Calu3 (cell line): ENCODE measurements at regions not wholly inside any gene's neighbourhood (a gene's known extent, or its start where the extent isn't known, plus 50 kb on each side); places are given as distances from the start of the nearest gene placed in this dataset.
A peak's percentile ranks its signal among the peaks of the same experiment; 100 is the strongest.

Experiments
- BruUV-seq: library from RNA; stranded (reverse); fragments of 400-500 nt; replicated peaks from 2 replicates; lab custom pipeline; 2021; lab: Mats Ljungman, UMichigan
- CTCF ChIA-PET: fragments of 300-600 bp; sonication (Branson Sonifier 250); formaldehyde crosslinking; loops from one replicate; lab custom pipeline; 2022; ENCODE audit warnings: antibody characterized with exemption; lab: Charles Lee
- DNase-seq: peaks from one replicate; pipeline ENCODE4 v3.0.0; 2022
- H3K27ac Mint-ChIP-seq: one replicate; pipeline ENCODE4 v1.8.0; 2022; ENCODE audit warnings: mixed read lengths; ENCODE audit not compliant: unreplicated experiment
- H3K27me3 Mint-ChIP-seq: one replicate; pipeline ENCODE4 v1.8.0; 2022; ENCODE audit warnings: mixed read lengths; ENCODE audit not compliant: unreplicated experiment
- H3K36me3 Mint-ChIP-seq: one replicate; pipeline ENCODE4 v1.8.0; 2022; ENCODE audit warnings: mild to moderate bottlenecking, moderate library complexity, mixed read lengths; ENCODE audit not compliant: insufficient read depth, unreplicated experiment
- H3K4me1 Mint-ChIP-seq: one replicate; pipeline ENCODE4 v1.8.0; 2022; ENCODE audit warnings: mild to moderate bottlenecking, low read depth, mixed read lengths; ENCODE audit not compliant: unreplicated experiment
- H3K4me3 Mint-ChIP-seq: one replicate; pipeline ENCODE4 v1.8.0; 2022; ENCODE audit warnings: mild to moderate bottlenecking, low read depth, moderate library complexity, mixed read lengths; ENCODE audit not compliant: unreplicated experiment
- H3K9me3 Mint-ChIP-seq: one replicate; pipeline ENCODE4 v1.8.0; 2022; ENCODE audit warnings: low read depth, mixed read lengths; ENCODE audit not compliant: unreplicated experiment
- intact Hi-C: fragments of 100-400 bp; cut with micrococcal nuclease; formaldehyde crosslinking; loops from one replicate; pipeline ENCODE4 v1.10.0; 2022; ENCODE audit not compliant: unreplicated experiment
- TF ChIP-seq, protein P1 (sequence below): fragments of 200-600 bp; IDR thresholded peaks from one replicate; pipeline ENCODE4 v1.8.0; 2022; ENCODE audit warnings: antibody characterized with exemption; ENCODE audit not compliant: unreplicated experiment

DNA sequence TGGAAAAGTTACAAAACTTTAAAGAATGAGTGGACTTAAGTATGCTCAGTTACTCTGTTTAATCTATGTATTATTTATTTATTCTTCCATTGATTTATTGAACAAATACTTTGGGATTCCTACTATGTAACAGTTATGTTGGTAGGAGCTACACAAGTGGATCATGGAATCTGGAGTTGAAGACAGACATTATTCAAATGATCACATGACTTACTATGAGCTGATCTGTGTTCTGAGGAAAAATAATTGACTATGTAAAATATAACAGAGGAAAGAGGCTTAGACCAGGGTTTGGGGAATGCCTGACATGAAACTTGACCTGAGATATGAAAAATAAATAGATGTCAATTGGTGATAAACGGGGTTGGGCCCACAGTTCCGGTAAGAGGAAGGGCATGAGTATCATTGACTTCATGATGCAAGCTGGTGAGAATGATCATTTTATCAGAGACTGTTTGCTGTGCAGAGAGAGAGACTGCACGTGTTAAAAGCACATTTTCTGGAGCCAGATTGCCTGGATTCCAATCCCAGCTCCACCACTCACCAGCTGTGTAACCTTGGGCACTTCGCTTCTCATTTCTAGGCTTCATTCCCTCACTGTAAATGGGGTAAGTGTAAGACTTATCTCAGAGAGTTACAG is 179.0 kb downstream of the SPCS3 start:
- TF ChIP-seq, protein P1, sequence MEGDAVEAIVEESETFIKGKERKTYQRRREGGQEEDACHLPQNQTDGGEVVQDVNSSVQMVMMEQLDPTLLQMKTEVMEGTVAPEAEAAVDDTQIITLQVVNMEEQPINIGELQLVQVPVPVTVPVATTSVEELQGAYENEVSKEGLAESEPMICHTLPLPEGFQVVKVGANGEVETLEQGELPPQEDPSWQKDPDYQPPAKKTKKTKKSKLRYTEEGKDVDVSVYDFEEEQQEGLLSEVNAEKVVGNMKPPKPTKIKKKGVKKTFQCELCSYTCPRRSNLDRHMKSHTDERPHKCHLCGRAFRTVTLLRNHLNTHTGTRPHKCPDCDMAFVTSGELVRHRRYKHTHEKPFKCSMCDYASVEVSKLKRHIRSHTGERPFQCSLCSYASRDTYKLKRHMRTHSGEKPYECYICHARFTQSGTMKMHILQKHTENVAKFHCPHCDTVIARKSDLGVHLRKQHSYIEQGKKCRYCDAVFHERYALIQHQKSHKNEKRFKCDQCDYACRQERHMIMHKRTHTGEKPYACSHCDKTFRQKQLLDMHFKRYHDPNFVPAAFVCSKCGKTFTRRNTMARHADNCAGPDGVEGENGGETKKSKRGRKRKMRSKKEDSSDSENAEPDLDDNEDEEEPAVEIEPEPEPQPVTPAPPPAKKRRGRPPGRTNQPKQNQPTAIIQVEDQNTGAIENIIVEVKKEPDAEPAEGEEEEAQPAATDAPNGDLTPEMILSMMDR, result no peak
- H3K27me3 Mint-ChIP-seq, result no peaks in the 10 kb centered on the region
- no peak overlapping the region for H3K4me3 Mint-ChIP-seq
- H3K4me1 Mint-ChIP-seq, result peaks cover 13% of the 10 kb centered on the region
- no peaks in the 10 kb centered on the region for H3K9me3 Mint-ChIP-seq
- no peaks in the 10 kb centered on the region for H3K36me3 Mint-ChIP-seq
- no TSS peak for BruUV-seq
- CTCF ChIA-PET, result no interaction called here
- intact Hi-C loops, result no loop called here
- DNase-seq, result peak; percentile 4
- peak overlapping the region; percentile 29 for H3K27ac Mint-ChIP-seq

DNA sequence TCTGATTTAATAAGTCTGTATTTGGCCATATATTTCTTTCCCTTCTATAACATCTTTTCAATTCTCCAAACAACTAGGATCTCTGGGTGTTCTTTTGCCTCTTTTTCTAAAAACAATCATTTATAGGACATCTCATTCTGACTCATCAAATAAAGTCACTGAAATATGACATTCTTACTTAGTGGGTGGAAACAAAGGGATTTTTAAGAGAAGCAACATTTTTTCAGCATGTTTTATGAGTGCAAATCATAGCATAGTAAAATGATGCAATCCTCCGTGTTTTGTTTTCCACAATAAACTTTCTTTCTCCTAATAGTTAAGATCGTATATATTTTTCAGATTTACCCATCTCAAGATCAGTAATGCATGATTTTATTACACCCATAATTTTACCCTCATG is 179.8 kb downstream of the SPCS3 start:
- peaks cover 13% of the 10 kb centered on the region for H3K4me1 Mint-ChIP-seq
- H3K27me3 Mint-ChIP-seq, result no peaks in the 10 kb centered on the region
- BruUV-seq, result TSS peak; percentile 61
- H3K4me3 Mint-ChIP-seq, result no peak overlapping the region
- TF ChIP-seq, protein P1, result no peak
- H3K36me3 Mint-ChIP-seq, result no peaks in the 10 kb centered on the region
- H3K27ac Mint-ChIP-seq, result peak overlapping the region; percentile 29
- no peaks in the 10 kb centered on the region for H3K9me3 Mint-ChIP-seq
- intact Hi-C loops, result no loop called here
- CTCF ChIA-PET, result no interaction called here
- no peak for DNase-seq

DNA sequence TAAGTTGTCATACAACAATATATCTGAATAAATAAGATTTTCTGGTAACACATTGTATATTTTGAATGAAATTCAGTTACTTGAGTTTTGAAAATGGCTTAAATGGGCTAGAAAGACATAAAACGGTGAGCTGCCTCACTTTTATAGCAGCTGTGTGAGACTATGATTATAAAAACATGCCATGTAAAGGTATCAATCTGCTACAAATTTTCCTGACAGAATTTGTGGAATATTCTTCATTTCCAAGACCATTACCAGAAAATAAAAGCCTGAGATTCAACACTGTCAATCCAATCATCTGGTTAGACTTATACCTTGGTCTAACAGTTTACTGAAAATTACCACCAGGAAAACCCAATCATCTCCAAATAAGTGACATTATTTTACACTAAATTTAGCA is 181.1 kb downstream of the SPCS3 start:
- TF ChIP-seq, protein P1, result no peak
- Mint-ChIP-seq H3K27me3 (no peaks in the 10 kb centered on the region), H3K4me3 (no peak overlapping the region), H3K4me1 (peaks cover 13% of the 10 kb centered on the region), H3K36me3 (no peaks in the 10 kb centered on the region), H3K9me3 (no peaks in the 10 kb centered on the region), H3K27ac (no peak overlapping the region)
- BruUV-seq, result no TSS peak
- intact Hi-C loops, result no loop called here
- CTCF ChIA-PET, result no interaction called here
- DNase-seq, result no peak

DNA sequence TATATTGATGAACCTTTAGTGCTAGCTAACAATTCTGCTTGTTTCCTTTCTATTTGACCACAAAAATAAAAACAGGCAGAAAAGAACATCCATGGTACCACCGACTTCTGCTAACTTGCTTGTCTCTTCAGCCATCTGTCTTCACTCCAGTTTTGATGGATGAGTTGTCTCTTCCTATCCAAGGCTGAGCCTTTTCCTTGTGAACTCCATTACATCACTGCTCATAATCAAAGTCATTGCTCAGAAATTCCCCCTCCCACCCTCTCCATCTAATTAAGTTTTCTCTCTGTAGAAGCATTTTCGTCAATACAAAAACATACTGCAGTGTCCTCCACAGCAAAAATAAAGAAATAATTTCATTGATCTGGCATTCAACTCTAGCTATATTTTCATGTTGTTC is 184.4 kb downstream of the SPCS3 start:
- H3K27me3 Mint-ChIP-seq, result no peaks in the 10 kb centered on the region
- no peaks in the 10 kb centered on the region for H3K36me3 Mint-ChIP-seq
- H3K4me1 Mint-ChIP-seq, result peaks cover under 1% of the 10 kb centered on the region
- intact Hi-C loops, result no loop called here
- BruUV-seq, result no TSS peak
- H3K9me3 Mint-ChIP-seq, result peaks cover 2% of the 10 kb centered on the region
- CTCF ChIA-PET, result no interaction called here
- TF ChIP-seq, protein P1, result no peak
- no peak overlapping the region for H3K4me3 Mint-ChIP-seq
- H3K27ac Mint-ChIP-seq, result no peak overlapping the region
- DNase-seq, result no peak
